GM19438 (cell line): ENCODE measurements at regions not wholly inside any gene's neighbourhood (a gene's known extent, or its start where the extent isn't known, plus 50 kb on each side); places are given as distances from the start of the nearest gene placed in this dataset.

Source experiments
- ATAC-seq: cut with Tn5 transposase; IDR thresholded peaks from one replicate; pipeline ENCODE4 v1.9.1; 2021; ENCODE audit warnings: low read depth; ENCODE audit not compliant: unreplicated experiment

DNA sequence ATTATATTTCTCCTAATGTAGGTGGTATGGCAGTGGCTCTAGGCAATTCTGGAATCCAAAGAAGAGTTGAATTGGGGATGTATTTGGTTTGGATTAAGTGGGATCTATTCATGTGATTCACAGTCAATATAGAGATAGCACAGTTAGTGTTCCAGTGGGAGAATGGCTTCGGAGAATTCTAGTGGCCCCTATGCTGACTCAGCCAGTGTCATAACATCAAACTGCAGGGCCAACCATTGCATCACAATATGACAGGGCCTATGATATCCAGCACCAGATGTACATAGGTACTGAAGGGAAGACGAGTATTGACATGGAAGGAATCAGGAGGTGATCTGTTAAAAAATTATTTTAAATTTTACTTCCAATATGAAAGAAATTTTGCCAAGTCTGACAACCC lies 302.8 kb upstream of the UBE2E2 start:
- ATAC-seq: no peak

DNA sequence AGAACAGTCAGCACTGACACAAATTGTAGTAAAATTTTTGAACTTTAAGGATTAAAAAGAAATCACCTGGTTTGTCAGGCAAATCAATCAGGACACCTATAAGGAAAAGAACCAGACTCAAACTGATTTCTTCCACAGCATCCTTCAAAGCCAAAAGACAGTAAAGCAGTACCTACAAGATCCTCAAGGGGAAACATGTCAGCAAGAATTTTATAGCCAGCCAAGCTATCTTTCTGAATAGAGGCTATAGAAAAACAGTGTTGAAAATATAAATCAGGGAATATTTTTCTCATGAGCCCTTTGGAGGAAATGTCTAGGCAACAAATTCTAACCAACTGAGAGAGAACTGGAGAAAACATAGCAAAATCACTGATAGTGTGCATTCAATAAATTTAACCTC lies 301.4 kb upstream of the UBE2E2 start:
- ATAC-seq: no peak

DNA sequence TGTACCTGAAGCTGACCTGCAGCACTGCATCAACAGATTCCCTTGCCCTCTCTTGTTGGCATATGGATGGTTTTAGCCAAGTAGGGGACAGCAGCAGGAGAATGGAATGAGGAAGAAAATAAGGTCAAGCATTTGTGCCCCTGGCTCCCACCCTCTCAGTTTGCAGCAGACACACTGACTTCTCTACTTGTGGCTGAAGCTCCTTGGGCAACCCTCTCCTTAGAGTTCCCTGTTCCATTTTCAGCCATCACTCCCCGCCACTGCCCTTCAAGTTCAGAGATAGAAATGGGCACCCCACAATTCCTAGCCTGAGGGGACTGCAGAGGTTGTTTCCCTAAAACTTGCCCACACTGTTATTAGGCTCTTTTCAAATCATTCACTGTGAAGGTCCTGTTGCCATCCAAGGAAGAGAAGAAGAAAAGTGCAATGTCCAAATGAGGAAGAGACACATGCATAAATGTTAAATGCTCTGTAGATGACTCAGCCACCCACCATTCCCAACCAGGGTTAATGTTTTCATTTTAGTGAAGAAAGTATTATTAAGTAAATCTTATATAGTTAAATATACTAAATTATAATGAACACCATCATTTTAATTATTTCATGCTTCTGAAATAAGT lies 295.9 kb upstream of the UBE2E2 start:
- no peak for ATAC-seq

DNA sequence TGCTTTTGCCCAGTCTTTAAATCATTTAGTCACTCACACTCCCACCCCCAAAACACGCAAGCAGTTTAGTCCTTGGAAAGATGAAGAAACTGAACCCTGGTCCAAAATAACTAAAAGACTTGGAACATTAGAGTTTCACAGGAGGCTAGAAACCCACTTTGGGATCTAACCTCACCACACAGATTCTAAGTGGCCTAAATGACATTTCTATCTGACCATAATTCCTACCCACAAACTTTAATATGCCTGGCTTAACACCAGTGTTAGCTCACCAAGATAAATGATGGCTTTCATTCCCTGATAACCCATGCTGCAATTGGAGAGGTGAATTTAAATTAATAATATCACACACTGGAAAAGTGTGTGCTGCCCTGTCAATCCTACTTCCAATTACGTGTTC lies 295.3 kb upstream of the UBE2E2 start:
- no peak for ATAC-seq

DNA sequence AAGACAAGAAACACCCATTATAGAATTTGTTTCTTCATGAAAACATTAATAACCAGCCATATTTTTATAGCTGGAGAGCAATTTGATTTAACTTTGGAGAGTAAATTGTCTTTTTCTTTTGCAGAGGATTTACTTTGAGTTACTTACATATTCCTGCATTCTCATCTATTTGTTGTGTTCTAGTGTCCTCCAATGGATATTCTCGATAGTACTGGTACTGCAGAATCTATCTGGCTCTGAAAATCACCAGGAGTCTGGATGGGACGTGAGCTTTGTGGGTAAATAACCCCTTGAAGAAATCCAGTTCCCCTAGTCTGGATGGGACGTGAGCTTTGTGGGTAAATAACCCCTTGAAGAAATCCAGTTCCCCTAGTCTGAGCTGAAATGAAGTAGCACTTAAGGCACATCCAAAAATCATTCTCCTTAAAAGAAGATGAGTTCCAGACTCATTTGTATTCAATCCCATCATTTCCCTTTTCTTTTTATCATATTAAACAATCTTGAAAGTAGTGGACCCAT lies 294.1 kb upstream of the UBE2E2 start:
- ATAC-seq: no peak

DNA sequence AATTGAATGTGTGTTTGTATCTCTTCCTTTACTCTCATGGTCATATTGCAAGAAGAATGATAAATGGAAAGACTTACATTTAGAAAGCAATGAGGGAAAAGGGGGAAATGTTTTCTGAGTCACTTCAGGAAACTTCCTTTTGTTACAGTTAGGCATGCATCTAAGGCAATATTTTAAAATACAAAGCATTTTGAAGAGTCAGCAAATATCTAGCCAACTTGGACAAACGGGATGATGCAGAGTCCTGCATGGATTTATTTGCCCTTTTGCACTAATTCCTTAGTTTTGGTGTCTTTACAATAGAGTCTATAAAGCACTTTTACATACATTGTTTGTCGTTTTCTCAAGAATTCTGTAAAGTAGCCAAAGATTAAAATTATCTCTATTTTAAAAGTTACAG lies 286.2 kb upstream of the UBE2E2 start:
- no peak for ATAC-seq

DNA sequence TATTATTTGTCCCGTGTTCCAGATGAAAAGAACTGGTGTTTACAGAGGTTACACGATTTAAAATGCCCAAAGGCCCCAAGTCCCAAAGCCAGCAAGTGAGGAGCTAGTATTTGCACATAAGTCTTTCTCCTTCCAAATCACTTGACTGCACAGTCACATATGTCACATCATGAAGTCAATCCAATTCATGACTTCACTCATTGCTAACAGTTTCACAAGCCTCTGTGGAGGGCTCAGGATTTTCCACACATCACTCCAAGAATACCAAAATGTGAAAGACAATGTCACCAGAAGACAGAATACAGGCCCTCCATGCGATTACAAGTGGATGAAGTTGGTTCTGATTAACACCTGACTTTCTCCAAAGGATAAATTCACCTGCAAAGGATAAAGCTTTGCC lies 283.1 kb upstream of the UBE2E2 start:
- no peak for ATAC-seq

DNA sequence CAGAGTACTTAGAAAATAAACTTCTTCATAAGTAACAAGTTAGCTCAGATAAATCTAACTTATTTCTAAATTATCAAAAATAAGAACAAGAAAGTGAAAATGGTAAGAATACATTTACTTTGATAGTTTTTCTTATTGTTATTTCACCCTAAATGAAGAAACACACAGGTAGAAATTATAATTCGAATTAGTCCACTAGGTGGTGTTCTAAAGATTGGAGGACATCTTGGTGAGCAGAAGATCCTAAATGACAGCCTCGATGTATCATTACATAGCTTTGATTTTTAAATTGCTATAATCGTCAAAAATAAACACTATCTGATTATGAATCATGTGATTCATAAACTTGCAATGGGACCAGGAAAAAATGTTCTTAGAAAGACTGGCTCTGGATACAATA lies 280.8 kb upstream of the UBE2E2 start:
- peak; percentile 68 for ATAC-seq

DNA sequence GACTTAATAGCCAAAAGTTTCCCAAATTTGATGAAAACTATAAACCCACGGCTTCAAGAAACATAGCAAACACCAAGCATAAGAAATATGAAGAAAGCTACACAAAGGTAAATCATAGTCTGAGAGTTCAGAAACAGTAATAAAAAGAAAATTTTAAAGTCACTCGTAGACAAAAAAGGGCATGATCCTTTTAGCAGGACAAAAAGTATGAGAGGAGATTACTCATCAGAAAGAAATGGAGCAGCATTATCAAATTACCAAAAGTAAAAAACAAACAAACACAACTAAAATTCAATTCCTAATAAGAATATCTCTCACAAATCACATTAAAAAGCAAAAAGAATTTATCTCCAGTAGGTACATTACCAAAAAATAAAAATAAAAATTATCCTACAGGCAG lies 279.4 kb upstream of the UBE2E2 start:
- no peak for ATAC-seq

DNA sequence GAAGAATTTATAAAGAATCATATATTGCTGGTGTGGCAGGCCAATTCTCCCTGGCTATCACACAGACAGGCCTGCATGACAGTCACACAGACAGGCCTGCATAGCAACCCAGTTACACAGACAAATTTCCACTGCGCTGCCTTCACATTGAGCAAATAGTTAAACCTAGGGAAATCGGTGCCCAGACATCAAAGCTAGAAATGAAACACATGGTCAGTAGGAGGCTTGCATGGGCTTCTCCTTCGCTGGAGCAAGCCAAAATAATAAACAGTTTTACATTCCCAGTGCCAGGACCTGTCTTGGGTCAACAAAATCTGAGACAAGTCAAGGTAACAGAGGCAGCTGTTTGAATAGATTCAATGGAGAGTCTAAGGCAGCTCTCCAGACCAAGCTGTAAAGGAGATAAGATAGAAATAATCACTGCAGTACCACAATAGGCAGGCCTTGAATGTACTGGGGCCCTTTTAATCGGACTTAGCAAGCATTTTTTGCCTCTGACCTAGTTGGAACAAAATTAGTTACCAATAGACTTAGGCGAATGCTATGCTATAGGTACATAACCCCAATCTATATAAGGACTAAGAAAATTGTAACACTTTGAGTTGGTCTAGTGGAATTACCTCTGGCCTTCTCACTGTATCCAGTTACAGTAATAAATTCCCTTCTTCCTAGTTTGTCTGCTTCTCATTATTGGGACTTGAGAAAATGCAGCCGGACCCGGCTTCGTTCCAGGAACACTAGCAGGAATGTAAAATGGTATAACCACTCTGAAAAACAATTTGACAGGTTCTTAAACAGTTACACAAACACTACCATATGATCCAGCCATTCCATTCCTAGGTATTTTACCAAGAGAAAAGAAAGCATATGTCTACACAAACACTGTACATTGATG lies 274.7 kb upstream of the UBE2E2 start:
- no peak for ATAC-seq

DNA sequence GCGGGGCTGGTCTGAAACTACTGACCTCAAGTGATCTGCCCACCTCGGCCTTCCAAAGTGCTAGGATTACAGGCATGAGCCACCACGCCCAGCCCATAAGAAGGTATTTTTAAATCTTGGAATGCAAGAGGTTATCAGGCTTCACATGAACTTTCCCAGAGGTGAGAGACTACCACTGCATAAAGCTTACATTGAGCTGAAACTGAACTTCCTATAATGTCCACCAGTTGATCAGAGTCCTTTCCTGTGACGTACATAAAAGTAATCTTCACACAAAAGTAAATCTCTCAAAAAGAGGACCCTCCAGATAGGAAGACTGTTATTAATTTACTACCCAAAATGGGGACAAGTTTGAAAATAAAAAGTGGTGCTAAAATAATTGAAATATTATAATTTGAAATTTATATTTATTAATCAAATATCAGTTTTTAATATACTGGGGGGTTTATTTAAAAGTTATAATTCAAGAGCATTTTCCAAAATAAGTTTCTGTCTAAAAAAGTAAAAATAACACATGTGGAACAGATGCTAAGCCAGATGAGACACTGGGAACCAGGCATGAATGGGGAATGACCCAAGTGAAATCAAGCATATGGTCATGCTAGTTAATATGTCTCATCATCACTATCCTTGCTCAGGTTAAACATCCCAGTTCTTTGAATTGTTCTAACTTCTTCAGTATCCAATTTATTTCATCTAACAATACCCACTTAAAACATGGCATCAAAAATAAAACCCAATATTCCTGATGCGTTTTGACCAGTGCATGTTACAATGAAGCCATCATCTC lies 269.9 kb upstream of the UBE2E2 start:
- no peak for ATAC-seq

DNA sequence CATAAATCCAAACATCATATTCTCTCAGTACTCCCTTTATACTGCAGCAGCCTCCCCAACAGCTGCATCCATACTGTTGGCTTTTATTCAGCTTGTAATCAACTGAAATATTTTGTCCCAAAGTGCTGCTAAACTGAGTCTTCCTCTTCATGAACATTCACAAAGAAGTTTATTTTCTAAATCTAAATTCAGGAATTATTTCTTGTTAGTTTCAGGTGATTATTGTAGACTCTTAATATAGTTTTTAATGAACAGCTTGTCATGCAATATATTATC lies 269.3 kb upstream of the UBE2E2 start:
- no peak for ATAC-seq

DNA sequence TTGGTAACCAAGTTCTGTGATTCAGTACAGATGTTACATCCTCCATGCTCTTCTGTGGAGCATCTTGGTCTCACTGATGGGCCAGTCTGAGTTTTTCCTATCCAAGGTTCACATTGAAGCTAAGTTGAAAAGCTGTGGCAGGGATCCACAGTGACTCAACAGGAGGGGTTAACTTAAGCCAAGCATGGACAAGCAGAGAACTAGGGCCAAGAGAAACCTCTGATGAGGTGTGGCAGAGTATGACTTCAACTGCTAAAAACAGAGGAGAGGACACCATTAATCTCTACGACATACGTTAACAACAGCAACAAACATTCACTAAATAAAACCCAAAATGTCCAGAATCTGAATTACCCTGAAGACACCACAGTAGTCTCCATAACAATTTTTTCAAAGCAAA lies 268.1 kb upstream of the UBE2E2 start:
- ATAC-seq: no peak

DNA sequence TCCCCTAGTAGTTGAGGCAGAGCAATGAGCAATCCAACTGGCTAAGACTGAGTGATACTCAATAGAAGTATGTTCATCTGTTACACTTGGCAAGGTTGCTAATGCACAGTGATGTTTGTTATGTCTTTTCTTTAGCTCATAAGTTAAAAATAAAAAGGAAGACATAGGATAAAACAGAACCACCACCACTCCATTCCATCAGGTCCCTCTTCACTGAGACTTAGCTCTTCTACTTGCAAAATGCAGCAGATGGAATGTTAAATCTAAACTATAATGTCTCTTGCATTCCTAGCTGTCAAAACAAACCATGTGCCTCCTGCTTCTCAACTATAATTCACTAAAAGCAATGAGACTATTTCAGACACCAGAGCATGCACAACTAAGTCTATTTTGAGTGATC lies 265.6 kb upstream of the UBE2E2 start:
- ATAC-seq: no peak

DNA sequence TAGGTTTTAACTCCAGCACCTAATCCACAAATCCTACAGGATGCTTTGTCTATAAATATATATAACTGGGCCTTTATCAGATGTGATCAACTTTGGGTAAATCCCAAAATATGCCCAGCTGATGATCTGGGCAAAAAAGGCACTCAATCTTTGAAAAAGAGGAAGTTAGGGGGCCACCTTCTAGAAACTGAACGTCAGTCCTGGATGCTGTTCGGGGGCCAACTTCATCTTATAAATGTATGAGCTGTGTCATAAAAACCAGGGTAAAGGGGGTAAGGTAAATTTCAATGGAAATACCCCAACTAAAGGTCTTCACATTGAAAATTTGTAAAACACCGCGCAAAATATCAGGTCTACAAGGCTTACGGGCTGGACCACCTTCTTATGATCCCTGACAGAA lies 264.4 kb upstream of the UBE2E2 start:
- no peak for ATAC-seq

DNA sequence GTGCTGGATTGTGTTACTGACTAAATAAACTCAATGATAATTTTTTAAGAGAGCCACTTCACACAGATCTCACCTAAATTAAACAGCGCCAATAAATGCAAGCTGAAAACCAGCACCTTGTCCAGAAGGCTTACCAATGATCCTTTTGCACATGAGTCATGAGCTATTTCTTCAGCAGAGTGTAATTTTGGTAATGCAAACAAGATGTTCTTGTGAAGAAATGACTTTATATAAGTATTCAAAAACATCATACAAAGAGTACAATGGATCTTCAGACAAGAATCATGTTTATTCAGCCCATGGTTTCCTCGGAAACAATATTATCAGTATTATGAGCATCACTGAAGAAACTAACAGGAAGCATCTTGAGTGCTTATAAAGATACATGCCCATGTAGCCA lies 263.8 kb upstream of the UBE2E2 start:
- ATAC-seq: no peak

DNA sequence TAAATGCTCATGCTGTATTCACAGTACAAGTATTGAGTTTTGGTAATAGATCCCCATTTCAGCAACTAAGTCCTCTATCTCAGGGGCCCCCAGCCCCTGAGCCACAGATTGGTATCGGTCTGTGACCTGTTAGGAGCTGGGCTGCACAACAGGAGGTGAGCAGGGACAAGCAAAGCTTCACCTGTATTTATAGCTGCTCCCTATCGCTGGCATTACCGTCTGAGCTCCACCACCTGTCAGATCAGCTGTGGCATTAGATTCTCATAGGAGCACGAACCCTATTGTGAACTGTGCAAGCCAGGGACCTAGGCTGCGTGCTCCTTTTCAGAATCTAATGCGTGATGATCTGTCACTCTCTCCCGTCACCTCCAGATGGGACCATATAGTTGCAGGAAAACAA lies 262.8 kb upstream of the UBE2E2 start:
- ATAC-seq: no peak

DNA sequence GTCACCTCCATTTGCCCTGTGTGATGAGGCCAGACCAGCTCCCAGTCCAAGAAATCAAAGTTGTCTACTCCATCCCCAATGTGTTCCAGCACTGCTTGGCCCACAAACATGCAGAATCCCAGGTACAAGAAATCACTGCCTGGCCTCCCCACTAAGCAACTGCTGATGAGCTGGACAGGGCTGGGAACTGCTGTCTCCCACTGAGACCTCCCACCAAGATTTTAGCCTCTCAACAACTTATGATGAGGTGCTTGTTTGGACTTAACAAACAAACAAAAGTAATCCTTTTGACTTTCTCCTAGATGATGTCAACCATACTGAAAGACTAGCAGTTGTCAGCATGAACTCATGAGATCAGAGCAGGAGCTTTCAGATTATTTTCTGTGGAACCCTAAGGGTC lies 260.1 kb upstream of the UBE2E2 start:
- no peak for ATAC-seq

DNA sequence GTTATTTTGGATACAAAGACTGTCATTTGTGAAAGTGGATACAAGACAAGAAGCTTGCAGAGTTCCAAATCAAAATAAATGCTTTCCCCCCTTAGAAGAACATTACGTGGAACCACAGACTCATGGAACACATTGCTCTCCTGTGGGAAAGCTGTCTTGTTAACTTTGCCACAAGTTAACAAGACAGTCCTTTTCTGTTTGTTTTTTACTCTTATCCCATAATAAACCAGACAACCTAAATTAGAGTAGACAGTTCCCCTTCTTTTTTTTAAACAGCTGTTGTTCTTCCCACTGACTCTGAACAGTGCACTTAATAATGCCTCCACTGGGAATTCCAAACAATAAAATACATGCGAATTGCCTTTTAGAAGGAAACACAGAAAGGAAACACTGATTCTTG lies 255.3 kb upstream of the UBE2E2 start:
- ATAC-seq: no peak

DNA sequence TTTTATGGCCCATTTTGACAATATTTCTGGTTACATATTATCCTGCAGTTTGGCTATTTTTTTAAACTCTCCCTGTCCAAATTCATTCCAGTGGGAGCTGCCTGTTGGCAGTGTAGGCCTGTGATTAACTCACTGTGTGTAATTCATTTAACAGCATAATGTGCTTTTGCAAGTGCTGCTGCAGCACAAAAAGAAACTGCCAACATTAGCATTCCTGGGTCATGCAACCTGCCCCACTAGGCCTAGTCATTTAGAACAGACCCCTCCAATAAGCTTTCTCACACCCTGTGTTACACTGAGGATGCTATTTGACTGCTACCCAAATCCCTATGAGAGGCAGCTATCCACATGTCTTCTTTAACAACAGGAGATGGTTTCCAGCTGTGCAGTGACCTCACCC lies 251.2 kb upstream of the UBE2E2 start:
- no peak for ATAC-seq

DNA sequence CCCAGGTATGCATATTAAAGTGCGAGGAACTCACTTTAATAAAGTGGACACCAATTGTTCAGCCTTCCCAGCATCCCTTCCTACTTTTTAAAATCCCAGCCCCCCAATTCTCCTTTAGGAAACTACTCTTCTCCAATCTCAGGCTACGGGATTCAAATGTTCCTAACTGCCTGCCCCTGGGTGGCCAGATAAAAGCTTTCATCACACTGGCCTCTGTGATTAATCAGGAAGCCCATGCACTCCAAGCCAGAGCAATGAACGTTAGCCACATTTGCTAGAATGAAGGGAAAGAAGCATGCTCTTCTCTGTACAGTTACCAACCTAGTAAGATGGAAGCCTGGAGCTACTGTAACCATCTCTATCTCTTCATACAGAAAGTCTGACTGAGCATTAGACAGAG lies 250.3 kb upstream of the UBE2E2 start:
- no peak for ATAC-seq

DNA sequence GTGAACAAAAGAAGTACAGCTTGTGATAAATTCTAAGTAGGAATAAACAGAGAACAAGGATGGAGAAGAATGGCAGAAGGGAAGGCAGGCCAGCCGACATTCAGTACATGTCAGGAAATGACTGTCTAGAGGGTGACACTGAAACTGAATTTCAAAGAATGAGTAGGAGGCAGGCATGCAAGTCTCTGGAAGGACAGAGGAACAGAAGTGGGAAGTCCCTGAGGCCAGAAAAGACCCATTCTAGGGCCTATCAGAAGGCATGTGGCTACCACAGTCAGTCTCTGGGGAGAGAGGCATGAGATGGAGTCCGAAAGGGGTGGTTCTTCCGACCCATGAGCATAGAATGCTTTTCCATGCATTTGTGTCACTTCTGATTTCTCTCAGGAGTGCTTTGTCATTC lies 243.5 kb upstream of the UBE2E2 start:
- peak; percentile 89 for ATAC-seq
